ENCODE measurements at regions not wholly inside any gene's neighbourhood (a gene's known extent, or its start where the extent isn't known, plus 50 kb on each side); places are given as distances from the start of the nearest gene placed in this dataset.

- ATAC-seq (no peak), DNase-seq (no peak)
Observed at GRCh38 chr16:81185416-81185815, 53.1 kb upstream of the BCO1 start.

GRCh38 chr16:81181013-81181720 is 57.3 kb upstream of the BCO1 start:
- no peak for DNase-seq
- no peak for ATAC-seq

GRCh38 chr16:81180578-81180977 is 57.9 kb upstream of the BCO1 start:
- DNase-seq, result no peak
- ATAC-seq, result no peak

- DNase-seq, result no peak
- ATAC-seq, result no peak
Observed at GRCh38 chr16:81179219-81179618, 59.3 kb upstream of the BCO1 start.

GRCh38 chr16:81175325-81175891 is 63.1 kb upstream of the BCO1 start:
- ATAC-seq (no peak), DNase-seq (no peak)

- ATAC-seq (no peak), DNase-seq (no peak)
Observed at GRCh38 chr16:81174644-81175324, 63.7 kb upstream of the BCO1 start.

- no peak for ATAC-seq
Observed at GRCh38 chr16:81172769-81173658, 65.5 kb upstream of the BCO1 start.

GRCh38 chr16:81170824-81171223 is 67.7 kb upstream of the BCO1 start:
- peak; percentile 5 for DNase-seq
- ATAC-seq, result no peak

More at GRCh38 chr16:81172769-81173658, 65.5 kb upstream of the BCO1 start:
- DNase-seq, result no peak

- DNase-seq (no peak), ATAC-seq (no peak)
Observed at GRCh38 chr16:81168406-81168805, 70.1 kb upstream of the BCO1 start.

GRCh38 chr16:81167851-81168250 is 70.6 kb upstream of the BCO1 start:
- no peak for ATAC-seq
- DNase-seq, result no peak

- DNase-seq (no peak), ATAC-seq (no peak)
Observed at GRCh38 chr16:81166417-81167300, 70.5 kb upstream of the GCSH start.

GRCh38 chr16:81165411-81166097 is 69.4 kb upstream of the GCSH start:
- ATAC-seq, result no peak

GRCh38 chr16:81164958-81165357 is 68.8 kb upstream of the GCSH start:
- ATAC-seq, result no peak
- DNase-seq, result no peak

More at GRCh38 chr16:81165411-81166097, 69.4 kb upstream of the GCSH start:
- DNase-seq, result no peak

GRCh38 chr16:81164481-81164880 is 68.3 kb upstream of the GCSH start:
- no peak for ATAC-seq
- DNase-seq, result no peak

- DNase-seq (no peak), ATAC-seq (no peak)
Observed at GRCh38 chr16:81163671-81164070, 67.5 kb upstream of the GCSH start.

GRCh38 chr16:81158964-81159363 is 62.8 kb upstream of the GCSH start:
- ATAC-seq, result no peak

GRCh38 chr16:81155769-81156168 is 59.6 kb upstream of the GCSH start:
- DNase-seq, result no peak
- ATAC-seq, result no peak

More at GRCh38 chr16:81158964-81159363, 62.8 kb upstream of the GCSH start:
- no peak for DNase-seq

GRCh38 chr16:81151648-81152310 is 55.6 kb upstream of the GCSH start:
- no peak for ATAC-seq
- DNase-seq, result no peak

GRCh38 chr16:81149614-81150013 is 53.4 kb upstream of the GCSH start:
- no peak for DNase-seq
- no peak for ATAC-seq

GRCh38 chr16:81148277-81148676 is 52.1 kb upstream of the GCSH start:
- ATAC-seq, result no peak

More at GRCh38 chr16:81148277-81148676, 52.1 kb upstream of the GCSH start:
- no peak for DNase-seq

Measured in stimulated activated naive CD8-positive, alpha-beta T cell treated with anti-CD3 and anti-CD28 coated beads, Interleukin-15, Interleukin-2, amounts not matched to agents 100 U/mL and 50 U/mL, for 24 hours (primary cell).